ENCODE measurements at regions not wholly inside any gene's neighbourhood (a gene's known extent, or its start where the extent isn't known, plus 50 kb on each side); places are given as distances from the start of the nearest gene placed in this dataset.
A peak's percentile ranks its signal among the peaks of the same experiment; 100 is the strongest.

DNA sequence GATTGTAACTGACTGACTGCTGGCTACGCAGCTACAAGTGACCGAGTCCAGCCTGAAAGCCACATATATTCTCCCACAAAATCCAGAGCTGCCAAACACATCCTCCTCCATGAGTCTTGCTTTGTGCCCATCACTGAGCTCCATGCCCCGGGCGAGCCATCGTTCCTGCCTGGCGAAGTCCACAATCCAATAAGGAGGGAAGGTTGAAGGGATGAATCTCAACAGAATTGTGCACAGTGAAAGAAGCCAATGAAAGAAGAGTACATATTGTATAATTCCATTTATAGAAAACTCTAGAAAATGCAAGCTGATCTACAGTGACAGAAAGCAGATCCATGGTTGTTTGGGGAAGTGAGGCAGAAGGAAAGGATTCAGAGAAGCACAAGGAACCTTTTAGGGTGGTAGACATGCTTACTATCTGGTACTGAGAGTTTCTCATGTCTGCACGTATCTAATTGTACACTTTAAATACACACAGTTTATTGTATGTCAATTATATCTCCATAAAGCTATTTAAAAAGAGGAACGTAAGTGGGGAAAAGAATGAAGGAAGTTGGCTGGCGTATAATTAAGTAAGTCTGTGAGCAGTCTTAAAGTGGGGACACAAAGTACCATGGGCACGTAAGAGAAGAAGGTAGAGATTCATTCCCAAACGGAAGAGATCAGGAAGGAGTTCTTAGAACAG lies 115.9 kb upstream of the JUN start:
- ChIA-PET CTCF (no interaction called here), POLR2A (interaction anchor here (0.9 kb wide), 1 partner anchor 21 kb away, joined by 4 read pairs; no protein-coding TSS in a partner anchor)
- H3K4me3 ChIP-seq (ENCODE audit: low read length), result no peak overlapping the region

DNA sequence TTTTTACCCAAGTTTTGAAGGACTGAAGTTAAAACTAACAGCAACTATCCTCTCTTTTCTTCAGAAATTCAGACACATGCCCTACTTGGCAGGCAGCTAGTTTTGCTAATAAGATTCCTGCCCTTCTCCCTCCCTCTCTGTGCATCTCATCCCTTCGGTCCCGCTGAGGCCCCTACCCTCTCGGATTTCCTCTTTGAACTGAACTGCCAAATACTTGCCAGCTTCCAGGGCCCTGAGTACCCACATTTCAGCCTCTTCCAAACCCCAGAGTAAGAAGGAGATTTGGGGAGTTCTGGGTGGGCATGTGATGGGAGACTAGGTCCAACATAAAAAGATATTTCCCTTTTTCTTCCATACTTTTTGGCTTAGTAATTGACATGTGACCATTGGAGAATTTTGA lies 116.5 kb upstream of the JUN start:
- Mint-ChIP-seq H3K27ac (no peak overlapping the region), H3K36me3 (peaks cover 0 to 2% (median 0%) of the 10 kb centered on the region in 5 donors), H3K27me3 (no peaks in the 10 kb centered on the region), H3K4me3 (no peak overlapping the region), H3K4me1 (peaks cover 6 to 50% (median 22%) of the 10 kb centered on the region in 7 donors), H3K9me3 (peaks cover 0 to 2% (median 0%) of the 10 kb centered on the region in 11 donors)
- DNase-seq (no peak), ATAC-seq (no peak)
- ChIA-PET POLR2A (interaction anchor here (0.9 kb wide), 1 partner anchor 21 kb away, joined by 4 read pairs; no protein-coding TSS in a partner anchor), CTCF (no interaction called here)
- H3K4me3 ChIP-seq (ENCODE audit: low read length), result no peak overlapping the region
- no peak overlapping the region for H3K27ac ChIP-seq (ENCODE audit: low read depth, low read length)
- no peaks in the 10 kb centered on the region for H3K27me3 ChIP-seq (ENCODE audit: control insufficient read depth in 2 of 2, insufficient read depth in 2 of 2, low read length in 2 of 2)
- intact Hi-C loops (cut with micrococcal nuclease), result loop anchor here (5.0 kb wide), 4 partner anchors 83 to 797 kb away; no protein-coding TSS in a partner anchor
- H3K4me1 ChIP-seq (ENCODE audit: control insufficient read depth in 2 of 2, insufficient read depth in 2 of 2, low read length in 2 of 2), result peaks cover 4 to 8% of the 10 kb centered on the region in 2 donors
- no peaks in the 10 kb centered on the region for H3K36me3 ChIP-seq (ENCODE audit: control insufficient read depth in 2 of 3, insufficient read depth in 3 of 3, low read length in 3 of 3)
- H3K9me3 ChIP-seq (ENCODE audit: control insufficient read depth in 2 of 3, low read length in 3 of 3), result no peaks in the 10 kb centered on the region

More for the DNA sequence above, 115.9 kb upstream of the JUN start:
- H3K27me3 Mint-ChIP-seq, result no peaks in the 10 kb centered on the region
- H3K9me3 Mint-ChIP-seq, result peaks cover 0 to 1% (median 0%) of the 10 kb centered on the region in 11 donors
- H3K27ac Mint-ChIP-seq, result no peak overlapping the region
- no peak overlapping the region for H3K27ac ChIP-seq (ENCODE audit: low read depth, low read length)
- H3K4me3 Mint-ChIP-seq, result no peak overlapping the region
- intact Hi-C loops (cut with micrococcal nuclease), result loop anchor here (5.0 kb wide), 4 partner anchors 82 to 798 kb away; no protein-coding TSS in a partner anchor
- no peak for ATAC-seq
- no peaks in the 10 kb centered on the region for H3K36me3 Mint-ChIP-seq
- H3K27me3 ChIP-seq (ENCODE audit: control insufficient read depth in 2 of 2, insufficient read depth in 2 of 2, low read length in 2 of 2), result no peaks in the 10 kb centered on the region
- H3K4me1 Mint-ChIP-seq, result peaks cover 8 to 51% (median 17%) of the 10 kb centered on the region in 7 donors
- H3K9me3 ChIP-seq (ENCODE audit: control insufficient read depth in 2 of 3, low read length in 3 of 3), result no peaks in the 10 kb centered on the region
- H3K4me1 ChIP-seq (ENCODE audit: control insufficient read depth in 2 of 2, insufficient read depth in 2 of 2, low read length in 2 of 2), result peaks cover 4 to 12% of the 10 kb centered on the region in 2 donors
- DNase-seq, result no peak
- no peaks in the 10 kb centered on the region for H3K36me3 ChIP-seq (ENCODE audit: control insufficient read depth in 2 of 3, insufficient read depth in 3 of 3, low read length in 3 of 3)

DNA sequence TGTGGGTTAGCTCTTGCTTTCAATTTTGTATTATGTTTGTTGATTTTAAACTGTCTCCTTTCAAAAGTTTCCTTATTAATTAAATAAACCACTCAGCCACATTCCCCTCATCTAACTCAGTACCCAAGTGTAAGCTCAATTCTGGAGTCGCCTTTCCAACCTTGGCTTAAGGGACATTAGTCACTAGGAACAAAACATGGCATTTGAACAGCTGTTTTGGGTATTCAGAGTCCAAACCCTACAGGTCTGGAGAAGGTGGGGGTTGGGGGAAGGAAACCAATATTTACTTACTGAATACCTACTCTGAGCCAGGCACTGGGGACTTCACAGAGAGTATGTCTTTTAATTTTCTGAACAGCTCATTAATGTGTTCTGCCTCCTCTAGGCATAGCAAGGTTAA lies 117.2 kb upstream of the JUN start:
- Histone ChIP-seq H3K36me3 (ENCODE audit: control insufficient read depth in 2 of 3, insufficient read depth in 3 of 3, low read length in 3 of 3) (no peaks in the 10 kb centered on the region), H3K27me3 (ENCODE audit: control insufficient read depth in 2 of 2, insufficient read depth in 2 of 2, low read length in 2 of 2) (no peaks in the 10 kb centered on the region), H3K27ac (ENCODE audit: low read depth, low read length) (no peak overlapping the region), H3K4me1 (ENCODE audit: control insufficient read depth in 2 of 2, insufficient read depth in 2 of 2, low read length in 2 of 2) (peaks cover 4 to 8% of the 10 kb centered on the region in 2 donors), H3K4me3 (ENCODE audit: low read length) (no peak overlapping the region), H3K9me3 (ENCODE audit: control insufficient read depth in 2 of 3, low read length in 3 of 3) (no peaks in the 10 kb centered on the region)
- Mint-ChIP-seq H3K4me1 (peaks cover 5 to 44% (median 17%) of the 10 kb centered on the region in 7 donors), H3K4me3 (no peak overlapping the region), H3K27me3 (no peaks in the 10 kb centered on the region), H3K27ac (peak overlapping the region in 1 of 9 donors; percentile 16), H3K9me3 (peaks cover 0 to 2% (median 0%) of the 10 kb centered on the region in 11 donors), H3K36me3 (peaks cover 0 to 4% (median 0%) of the 10 kb centered on the region in 5 donors)
- POLR2A ChIA-PET, result no interaction called here
- intact Hi-C loops (cut with micrococcal nuclease), result loop anchor here (5.0 kb wide), 4 partner anchors 84 to 796 kb away; no protein-coding TSS in a partner anchor
- no peak for DNase-seq
- CTCF ChIA-PET, result no interaction called here
- ATAC-seq, result no peak

DNA sequence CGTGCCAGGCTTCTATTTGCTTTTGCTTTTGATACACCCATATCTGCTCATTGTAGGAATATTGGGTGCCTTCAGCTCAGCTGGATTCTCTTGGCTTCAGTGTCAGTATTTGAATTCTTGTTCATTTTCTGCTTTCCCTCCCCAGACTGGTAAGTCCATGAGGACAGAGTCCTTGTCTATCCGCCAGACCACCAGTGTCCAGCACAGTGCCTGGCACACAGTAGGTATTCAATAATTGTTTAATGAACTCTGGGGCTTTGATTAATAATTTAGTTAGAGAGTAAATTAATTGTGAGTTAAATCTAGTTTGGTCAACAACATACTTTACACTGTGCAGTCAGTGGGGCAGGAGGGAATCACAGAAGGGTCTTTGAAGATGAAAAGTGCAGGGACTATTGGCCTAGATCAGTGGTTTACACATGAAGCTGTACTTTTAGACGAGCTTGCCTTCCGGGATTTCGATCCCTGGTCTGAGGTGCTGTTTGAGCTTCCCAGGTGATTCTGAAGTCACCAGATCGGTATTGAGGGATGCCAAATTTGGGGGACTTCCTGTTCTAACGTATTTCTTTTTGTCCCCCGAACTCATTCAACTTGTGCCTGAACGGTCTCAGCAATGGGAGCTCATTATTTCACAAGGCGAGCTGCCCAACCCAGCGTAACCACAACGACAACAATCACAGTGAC lies 119.1 kb upstream of the JUN start:
- Mint-ChIP-seq H3K27me3 (no peaks in the 10 kb centered on the region), H3K27ac (peak overlapping the region in 7 of 9 donors; percentile 33 to 83 (median 43)), H3K36me3 (peaks cover 0 to 4% (median 0%) of the 10 kb centered on the region in 5 donors), H3K4me1 (peaks cover 5 to 38% (median 16%) of the 10 kb centered on the region in 7 donors), H3K4me3 (peak overlapping the region; percentile 72 to 85 (median 78)), H3K9me3 (peaks cover 0 to 2% (median 0%) of the 10 kb centered on the region in 11 donors)
- intact Hi-C loops (cut with micrococcal nuclease), result loop anchor here (1.0 to 5.0 kb wide), 13 partner anchors 17 to 794 kb away; partner anchors contain the start of genes FGGY (in 1 of the 2) and JUN (in 1 of the 2)
- ChIA-PET CTCF (no interaction called here), POLR2A (interaction anchor here (0.7 kb wide), 1 partner anchor 393 kb away, joined by 3 read pairs; no protein-coding TSS in a partner anchor)
- peaks cover 4% of the 10 kb centered on the region in 2 donors for H3K4me1 ChIP-seq (ENCODE audit: control insufficient read depth in 2 of 2, insufficient read depth in 2 of 2, low read length in 2 of 2)
- DNase-seq, result no peak
- no peak for ATAC-seq
- H3K4me3 ChIP-seq (ENCODE audit: low read length), result peak overlapping the region; percentile 60
- no peaks in the 10 kb centered on the region for H3K36me3 ChIP-seq (ENCODE audit: control insufficient read depth in 2 of 3, insufficient read depth in 3 of 3, low read length in 3 of 3)
- H3K27ac ChIP-seq (ENCODE audit: low read depth, low read length), result peak overlapping the region; percentile 63
- H3K9me3 ChIP-seq (ENCODE audit: control insufficient read depth in 2 of 3, low read length in 3 of 3), result no peaks in the 10 kb centered on the region
- no peaks in the 10 kb centered on the region for H3K27me3 ChIP-seq (ENCODE audit: control insufficient read depth in 2 of 2, insufficient read depth in 2 of 2, low read length in 2 of 2)

DNA sequence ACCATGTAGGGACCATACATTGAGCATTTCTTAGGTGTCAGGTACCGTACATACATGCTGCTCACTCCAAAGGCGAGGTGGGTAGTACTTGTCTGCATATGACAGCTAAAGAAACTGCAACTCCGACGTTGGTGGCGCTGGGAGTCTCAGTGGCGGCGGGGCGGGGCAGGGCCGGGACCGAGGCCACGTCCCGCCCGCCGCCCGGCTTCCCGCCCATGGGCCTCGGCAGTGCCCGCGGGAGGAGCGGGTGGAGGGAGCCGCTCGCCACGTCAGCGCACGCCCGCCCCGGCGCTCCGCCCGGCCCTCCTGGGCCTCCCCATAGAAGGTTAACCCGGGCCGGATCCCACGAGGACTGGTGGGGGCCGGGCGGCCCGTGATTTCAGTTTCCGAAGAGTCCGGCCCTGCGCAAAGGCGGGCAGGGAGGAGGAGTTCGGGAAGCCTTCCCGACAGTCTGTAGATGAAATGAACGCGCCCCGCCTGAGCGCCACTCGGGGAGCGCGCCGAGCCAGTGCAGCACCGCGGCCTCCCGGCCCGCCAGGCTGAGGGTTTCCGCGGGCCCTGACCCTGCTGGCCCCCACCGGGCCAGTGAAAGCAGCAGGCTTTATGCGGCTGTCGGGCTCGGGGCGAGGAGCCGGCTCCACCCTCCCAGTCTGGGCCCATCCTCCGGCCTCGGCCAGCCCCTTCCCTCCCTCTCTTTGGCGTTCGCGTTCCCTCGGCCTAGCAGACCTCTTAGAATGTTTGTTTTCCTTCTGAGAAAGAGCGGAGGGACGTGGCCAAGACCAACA lies 119.9 kb upstream of the JUN start:
- Mint-ChIP-seq H3K4me3 (peak overlapping the region; percentile 74 to 86 (median 80)), H3K27ac (peak overlapping the region in 8 of 9 donors; percentile 33 to 91 (median 74)), H3K36me3 (peaks cover 0 to 4% (median 0%) of the 10 kb centered on the region in 5 donors), H3K9me3 (peaks cover 0 to 2% (median 0%) of the 10 kb centered on the region in 11 donors), H3K27me3 (no peaks in the 10 kb centered on the region), H3K4me1 (peaks cover 5 to 38% (median 16%) of the 10 kb centered on the region in 7 donors)
- peak; percentile 30 to 88 (median 49) for DNase-seq
- H3K36me3 ChIP-seq (ENCODE audit: control insufficient read depth in 2 of 3, insufficient read depth in 3 of 3, low read length in 3 of 3), result no peaks in the 10 kb centered on the region
- intact Hi-C loops (cut with micrococcal nuclease), result loop anchor here (1.0 to 5.0 kb wide), 13 partner anchors 17 to 794 kb away; partner anchors contain the start of genes FGGY (in 1 of the 2) and JUN (in 1 of the 2)
- POLR2A ChIA-PET, result no interaction called here
- CTCF ChIA-PET, result no interaction called here
- H3K4me3 ChIP-seq (ENCODE audit: low read length), result peak overlapping the region; percentile 60
- H3K9me3 ChIP-seq (ENCODE audit: control insufficient read depth in 2 of 3, low read length in 3 of 3), result no peaks in the 10 kb centered on the region
- peak overlapping the region; percentile 63 for H3K27ac ChIP-seq (ENCODE audit: low read depth, low read length)
- peaks cover 4% of the 10 kb centered on the region in 2 donors for H3K4me1 ChIP-seq (ENCODE audit: control insufficient read depth in 2 of 2, insufficient read depth in 2 of 2, low read length in 2 of 2)
- peak; percentile 91 for ATAC-seq
- no peaks in the 10 kb centered on the region for H3K27me3 ChIP-seq (ENCODE audit: control insufficient read depth in 2 of 2, insufficient read depth in 2 of 2, low read length in 2 of 2)
